Vagina (tissue), 2 donors: ENCODE measurements at regions not wholly inside any gene's neighbourhood (a gene's known extent, or its start where the extent isn't known, plus 50 kb on each side); places are given as distances from the start of the nearest gene placed in this dataset.

ENCODE experiments used
- DNase-seq, 2 donors: peaks; one replicate each; pipeline ENCODE4 v3.0.0-alpha.2; 2017; ENCODE audit errors: extremely low spot score in 2 of 2
- H3K27ac ChIP-seq: fragments of 200-600 bp; sonication (generic); one replicate; pipeline ENCODE4 v1.5.1; 2019
- H3K27me3 ChIP-seq: fragments of 200-600 bp; sonication (generic); one replicate; pipeline ENCODE4 v1.5.1; 2019
- H3K36me3 ChIP-seq, 2 donors: fragments of 200-600 bp; sonication (generic); one replicate each; pipeline ENCODE4 v1.5.1; 2017 to 2019
- H3K4me1 ChIP-seq: fragments of 200-600 bp; sonication (generic); one replicate; pipeline ENCODE4 v1.5.1; 2019
- H3K4me3 ChIP-seq, 2 donors: fragments of 200-600 bp; sonication (generic); 1 replicate in 1 of 2; 2 replicates in 1 of 2; pipeline ENCODE4 v1.5.1; 2016 to 2019
- H3K9me3 ChIP-seq: fragments of 200-600 bp; sonication (generic); one replicate; pipeline ENCODE4 v1.5.1; 2019
- CTCF ChIP-seq, 3 experiments: fragments of 450-650 bp in 2 of 3; fragments of 200-600 bp in 1 of 3; sonication (generic) in 1 of 3; IDR thresholded peaks; one replicate each; pipeline ENCODE4 v1.5.1; 2017 to 2019; ENCODE audit warnings: antibody characterized with exemption in 3 of 3, mild to moderate bottlenecking in 2 of 3, moderate library complexity in 2 of 3
- POLR2A ChIP-seq, 2 donors: fragments of 450-650 bp; IDR thresholded peaks; one replicate each; pipeline ENCODE4 v1.6.1; 2017; ENCODE audit warnings: antibody characterized with exemption in 2 of 2, mild to moderate bottlenecking in 2 of 2, moderate library complexity in 2 of 2
- POLR2AphosphoS5 ChIP-seq, 2 donors: sonication (generic); formaldehyde crosslinking; IDR thresholded peaks; one replicate each; pipeline ENCODE4 v1.9.0; 2017; ENCODE audit warnings: antibody characterized with exemption in 2 of 2, mild to moderate bottlenecking in 2 of 2, low read depth in 1 of 2; ENCODE audit not compliant: insufficient read depth in 1 of 2
- intact Hi-C: fragments of 100-400 bp; cut with DNase I; formaldehyde crosslinking; loops from one replicate; pipeline ENCODE4 v1.15.1; 2023

- H3K36me3 ChIP-seq = no peaks in the 10 kb centered on the region
- H3K9me3 ChIP-seq = no peaks in the 10 kb centered on the region
- no peak overlapping the region for H3K27ac ChIP-seq
- intact Hi-C loops = no loop called here
- TF ChIP-seq POLR2AphosphoS5 (IDR thresholded peaks at IDR 0.05; ENCODE audit: insufficient read depth in 1 of 2, low read depth in 1 of 2) (no peak), CTCF (IDR thresholded peaks at IDR 0.05) (no peak), POLR2A (IDR thresholded peaks at IDR 0.05) (no peak)
- H3K4me3 ChIP-seq = no peak overlapping the region
- H3K27me3 ChIP-seq = no peaks in the 10 kb centered on the region
- DNase-seq = no peak
- no peaks in the 10 kb centered on the region for H3K4me1 ChIP-seq
Measured at GRCh38 chr20:61109221-61109805, 142.7 kb upstream of the CDH4 start.

DNA sequence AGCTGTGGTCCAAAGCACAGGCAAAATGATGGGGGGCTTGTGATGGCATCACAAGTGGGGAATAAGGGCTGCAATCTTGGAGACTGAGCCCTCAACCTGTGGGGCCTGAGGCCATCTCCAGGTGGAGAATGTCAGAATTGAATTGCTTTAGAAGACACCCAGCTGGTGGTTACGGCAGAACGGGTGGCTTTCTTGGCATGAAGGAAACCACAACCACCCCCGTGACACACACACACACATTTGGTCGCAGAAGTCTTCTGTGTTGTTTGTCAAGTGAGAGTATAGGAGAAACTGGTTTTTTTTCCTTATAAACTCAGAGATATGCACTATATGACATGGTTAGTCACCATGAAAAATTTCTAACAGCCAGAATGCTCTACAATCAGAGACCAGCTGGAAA lies 139.5 kb upstream of the CDH4 start:
- no peaks in the 10 kb centered on the region for H3K4me1 ChIP-seq
- no peaks in the 10 kb centered on the region for H3K27me3 ChIP-seq
- TF ChIP-seq POLR2A (IDR thresholded peaks at IDR 0.05) (no peak), CTCF (IDR thresholded peaks at IDR 0.05) (no peak), POLR2AphosphoS5 (IDR thresholded peaks at IDR 0.05; ENCODE audit: insufficient read depth in 1 of 2, low read depth in 1 of 2) (no peak)
- intact Hi-C loops = no loop called here
- H3K36me3 ChIP-seq = no peaks in the 10 kb centered on the region
- H3K9me3 ChIP-seq = no peaks in the 10 kb centered on the region
- DNase-seq = no peak
- no peak overlapping the region for H3K27ac ChIP-seq
- H3K4me3 ChIP-seq = no peak overlapping the region

GRCh38 chr20:61113731-61114130 lies 138.3 kb upstream of the CDH4 start:
- Histone ChIP-seq H3K9me3 (no peaks in the 10 kb centered on the region), H3K4me3 (no peak overlapping the region), H3K27me3 (no peaks in the 10 kb centered on the region), H3K4me1 (no peaks in the 10 kb centered on the region), H3K27ac (no peak overlapping the region), H3K36me3 (no peaks in the 10 kb centered on the region)
- DNase-seq = no peak
- no peak for TF ChIP-seq POLR2A (IDR thresholded peaks at IDR 0.05)
- intact Hi-C loops = no loop called here

- no peak for TF ChIP-seq CTCF (IDR thresholded peaks at IDR 0.05)
- no peak for TF ChIP-seq POLR2A (IDR thresholded peaks at IDR 0.05)
- TF ChIP-seq POLR2AphosphoS5 (IDR thresholded peaks at IDR 0.05; ENCODE audit: insufficient read depth in 1 of 2, low read depth in 1 of 2) = no peak
Measured at GRCh38 chr20:61114493-61115175, 137.4 kb upstream of the CDH4 start.

DNA sequence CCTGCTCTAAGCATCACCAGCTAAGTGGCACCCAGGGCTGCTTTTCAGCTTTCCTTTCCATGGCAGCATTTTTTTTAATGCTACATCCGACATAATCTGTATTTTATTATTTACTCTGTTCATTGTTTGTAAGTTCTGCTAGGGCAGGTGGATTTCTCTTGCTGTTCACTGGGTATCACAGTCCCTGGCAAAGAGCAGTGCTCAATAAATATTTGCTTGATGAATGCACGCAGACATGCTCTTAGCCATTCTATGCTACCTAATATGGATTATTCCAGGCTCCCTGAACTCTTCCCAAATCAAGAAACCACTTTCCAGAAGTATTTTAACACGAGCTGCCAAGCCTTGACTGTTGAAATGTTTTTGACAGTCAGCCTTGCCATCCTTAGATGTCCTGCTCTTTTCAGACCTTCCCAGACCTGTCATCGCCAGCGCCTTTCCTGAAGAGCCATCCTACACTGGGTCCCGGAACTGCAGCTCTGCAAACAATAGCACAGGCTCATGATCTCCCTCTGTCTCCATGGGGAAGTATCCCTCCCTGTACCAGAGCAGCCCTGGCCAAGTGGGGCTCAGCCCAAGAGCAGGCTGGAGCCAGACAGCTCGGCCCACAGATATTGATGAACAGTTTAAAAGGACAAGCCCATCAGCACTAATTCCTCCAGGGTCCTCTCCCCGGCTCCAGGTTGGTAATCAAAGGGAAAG lies 136.5 kb upstream of the CDH4 start:
- DNase-seq = no peak
- no peak for TF ChIP-seq POLR2A (IDR thresholded peaks at IDR 0.05)
- TF ChIP-seq CTCF (IDR thresholded peaks at IDR 0.05) = no peak
- TF ChIP-seq POLR2AphosphoS5 (IDR thresholded peaks at IDR 0.05; ENCODE audit: insufficient read depth in 1 of 2, low read depth in 1 of 2) = no peak

More at GRCh38 chr20:61114493-61115175, 137.4 kb upstream of the CDH4 start:
- intact Hi-C loops = no loop called here
- H3K27me3 ChIP-seq = no peaks in the 10 kb centered on the region
- H3K27ac ChIP-seq = no peak overlapping the region
- no peak for DNase-seq
- H3K36me3 ChIP-seq = no peaks in the 10 kb centered on the region
- no peaks in the 10 kb centered on the region for H3K4me1 ChIP-seq
- H3K9me3 ChIP-seq = no peaks in the 10 kb centered on the region
- H3K4me3 ChIP-seq = no peak overlapping the region

More for the DNA sequence above, 136.5 kb upstream of the CDH4 start:
- no peaks in the 10 kb centered on the region for H3K9me3 ChIP-seq
- H3K27ac ChIP-seq = no peak overlapping the region
- H3K36me3 ChIP-seq = no peaks in the 10 kb centered on the region
- no peak overlapping the region for H3K4me3 ChIP-seq
- intact Hi-C loops = no loop called here
- H3K27me3 ChIP-seq = no peaks in the 10 kb centered on the region
- no peaks in the 10 kb centered on the region for H3K4me1 ChIP-seq
